D341Med (cell line): ENCODE measurements at regions not wholly inside any gene's neighbourhood (a gene's known extent, or its start where the extent isn't known, plus 50 kb on each side); places are given as distances from the start of the nearest gene placed in this dataset.

ENCODE experiments used
- DNase-seq: peaks from one replicate; pipeline ENCODE4 v3.0.0; 2012; ENCODE audit warnings: low spot score

GRCh38 chr7:156153590-156153989 is 341.3 kb upstream of the SHH start:
- no peak for DNase-seq

- DNase-seq = no peak
These were observed 340.1 kb upstream of the SHH start for GRCh38 chr7:156152390-156152789.

GRCh38 chr7:156151658-156152057 is 339.4 kb upstream of the SHH start:
- DNase-seq = no peak

DNA sequence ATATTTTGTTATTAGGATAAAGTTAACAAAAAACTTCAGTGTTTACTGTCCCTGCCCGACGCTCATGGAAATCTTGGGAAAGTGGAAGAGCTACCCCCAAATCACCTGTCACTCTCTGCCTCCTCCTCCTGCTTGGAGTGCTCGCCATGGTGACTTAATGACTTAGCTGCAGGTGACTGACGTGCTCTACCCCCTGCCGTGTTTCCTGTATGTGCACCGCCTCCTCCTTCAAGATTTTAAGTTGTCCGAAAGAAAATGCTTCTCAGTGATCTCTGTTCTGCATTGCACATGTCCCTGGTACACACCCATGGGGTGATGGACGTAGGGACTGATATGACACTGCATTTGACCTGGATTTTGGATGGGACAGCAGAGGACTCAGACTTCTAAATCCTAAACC is 338.8 kb upstream of the SHH start:
- no peak for DNase-seq

- DNase-seq = no peak
These were observed 336.7 kb upstream of the SHH start for GRCh38 chr7:156148995-156149394.

- DNase-seq = no peak
These were observed 336.3 kb upstream of the SHH start for GRCh38 chr7:156148547-156148946.

- DNase-seq = no peak
These were observed 335.7 kb upstream of the SHH start for GRCh38 chr7:156147756-156148504.

GRCh38 chr7:156147104-156147503 is 334.8 kb upstream of the SHH start:
- no peak for DNase-seq

DNA sequence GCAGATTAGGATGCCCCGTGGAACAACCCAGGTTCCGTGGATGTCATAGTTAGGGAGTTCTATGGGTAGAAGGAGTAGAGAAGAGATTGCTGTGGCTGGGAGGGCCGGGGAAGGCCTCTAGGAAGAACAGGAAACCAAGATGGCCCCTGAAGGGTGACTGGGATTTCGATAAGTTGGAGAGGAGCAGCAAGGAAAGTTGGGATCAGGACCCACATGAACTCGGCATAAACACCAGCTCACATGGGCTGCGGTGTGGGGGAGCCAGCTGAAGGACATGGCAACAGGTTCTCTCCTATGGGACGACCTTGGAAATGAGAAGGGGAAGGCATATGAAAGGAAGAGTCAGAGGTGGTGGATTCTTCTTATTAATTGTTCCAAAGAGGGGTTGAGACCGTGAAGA is 333.7 kb upstream of the SHH start:
- DNase-seq = no peak

DNA sequence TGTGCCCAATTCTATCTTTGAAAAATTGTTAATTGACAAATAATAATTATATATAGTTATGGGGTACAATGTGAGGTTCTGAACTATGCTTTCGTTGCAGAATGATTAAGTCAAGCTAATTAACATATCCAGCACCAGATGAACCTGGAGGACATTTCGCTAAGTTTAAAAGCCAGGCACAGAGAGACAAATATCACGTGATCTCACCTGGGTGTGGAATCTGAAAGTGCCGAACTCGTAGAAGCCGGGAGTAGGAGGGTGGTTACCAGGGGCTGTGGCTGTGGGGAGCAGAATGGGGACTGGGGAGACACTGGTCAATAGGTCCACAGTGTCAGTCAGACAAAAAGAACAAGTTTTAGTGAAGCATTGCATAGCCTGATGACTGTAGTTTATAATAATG is 332.9 kb upstream of the SHH start:
- no peak for DNase-seq

DNA sequence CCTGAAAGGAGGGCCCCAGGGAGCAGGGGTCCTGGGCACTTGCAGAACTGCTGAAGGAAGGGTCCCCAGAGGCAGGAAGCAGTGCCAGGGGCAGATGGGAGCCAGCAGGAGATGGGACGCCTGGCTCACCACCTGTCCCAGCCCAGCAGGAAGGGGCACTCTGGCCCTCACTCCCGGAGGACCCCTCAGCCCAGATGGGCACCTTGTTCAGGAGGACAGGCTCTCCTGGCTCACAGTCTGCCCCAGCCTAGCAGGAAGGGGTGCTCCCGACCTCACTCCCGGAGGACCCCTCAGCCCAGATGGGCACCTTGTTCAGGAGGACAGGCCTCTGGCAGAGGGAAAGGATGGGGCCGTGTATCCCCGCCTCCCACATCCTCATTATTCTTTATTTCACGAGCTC is 331.4 kb upstream of the SHH start:
- no peak for DNase-seq

GRCh38 chr7:156143158-156143557 is 330.9 kb upstream of the SHH start:
- no peak for DNase-seq

DNA sequence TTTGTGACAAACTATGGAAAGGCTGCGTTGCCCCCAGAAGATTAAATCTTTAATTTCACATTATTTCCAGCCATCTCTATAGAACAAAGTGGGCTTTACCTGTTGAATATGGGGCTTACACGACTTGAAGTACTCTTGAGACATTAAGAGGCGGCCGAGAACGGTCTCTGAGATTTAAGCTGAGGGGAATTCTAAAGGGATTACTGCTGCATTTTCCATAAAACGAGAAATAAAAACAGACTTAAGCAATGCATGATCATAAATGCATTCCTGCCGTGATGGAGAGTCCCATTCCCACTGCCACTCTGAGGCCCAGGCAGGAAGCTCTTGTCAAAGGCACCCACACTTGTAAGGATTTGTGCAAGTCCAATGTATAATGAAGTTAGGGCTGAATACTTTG is 329.7 kb upstream of the SHH start:
- no peak for DNase-seq

GRCh38 chr7:156140896-156141295 is 328.6 kb upstream of the SHH start:
- DNase-seq = no peak

DNA sequence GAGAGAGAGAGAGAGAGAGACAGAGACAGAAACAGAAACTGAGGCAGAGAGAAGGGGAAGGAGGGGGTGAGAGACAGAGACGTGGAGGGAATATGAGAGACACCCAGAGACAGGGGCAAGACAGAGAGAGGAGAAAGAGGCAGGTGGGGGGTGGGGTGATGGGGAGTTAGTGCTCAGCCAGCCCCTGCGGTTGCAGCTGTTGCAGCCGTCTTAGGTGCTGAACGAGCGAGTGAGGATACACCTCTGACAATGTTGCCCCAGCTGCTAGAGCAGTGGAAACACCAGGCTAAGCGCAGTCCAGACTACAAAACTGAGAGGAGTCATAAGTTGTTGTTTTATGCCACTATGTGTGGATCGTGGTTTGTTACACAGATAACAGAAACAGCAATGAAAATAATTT is 328.2 kb upstream of the SHH start:
- DNase-seq = no peak

- no peak for DNase-seq
These were observed 327.4 kb upstream of the SHH start for GRCh38 chr7:156139633-156140032.

DNA sequence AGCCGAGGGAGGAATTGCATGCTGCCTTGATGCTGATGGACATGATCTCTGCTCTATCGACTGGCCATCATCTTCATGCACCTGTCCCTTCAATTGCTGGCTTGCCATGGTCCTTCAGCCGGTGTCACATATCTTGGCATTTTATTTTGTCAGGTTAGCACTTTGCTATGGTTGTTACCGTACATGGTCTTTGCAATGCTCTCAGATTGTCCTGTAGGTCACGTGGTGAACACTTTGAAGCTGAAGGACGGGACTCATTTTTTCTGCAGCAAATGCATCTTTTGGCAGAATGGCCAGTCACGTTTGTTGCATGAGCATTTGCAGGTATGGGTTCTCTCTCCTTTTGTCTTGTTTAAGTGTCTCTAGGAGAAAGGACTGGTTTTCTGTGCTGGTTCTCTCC is 326.8 kb upstream of the SHH start:
- DNase-seq = no peak

DNA sequence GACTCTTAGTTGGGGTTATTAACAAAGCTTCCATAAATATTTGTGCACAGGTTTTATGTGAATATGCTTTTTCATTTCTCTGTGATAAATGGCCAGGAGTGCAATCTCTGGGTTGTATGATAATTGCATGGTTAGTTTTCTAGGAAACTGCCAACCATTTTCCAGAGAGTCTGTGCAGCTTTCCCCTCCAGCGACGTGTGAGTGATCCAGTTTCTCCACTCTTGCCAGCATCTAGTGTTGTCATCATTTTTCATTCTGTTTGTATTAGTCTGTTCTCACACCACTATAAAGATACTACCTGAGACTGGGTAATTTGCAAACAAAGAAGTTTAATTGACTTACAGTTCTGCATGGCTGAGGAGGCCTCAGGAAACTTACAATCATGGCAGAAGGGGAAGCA is 319.6 kb upstream of the SHH start:
- no peak for DNase-seq

- DNase-seq = no peak
These were observed 317.3 kb upstream of the SHH start for GRCh38 chr7:156129522-156129921.

GRCh38 chr7:156128496-156128895 is 316.2 kb upstream of the SHH start:
- DNase-seq = no peak

GRCh38 chr7:156127166-156128134 is 315.2 kb upstream of the SHH start:
- DNase-seq = no peak

DNA sequence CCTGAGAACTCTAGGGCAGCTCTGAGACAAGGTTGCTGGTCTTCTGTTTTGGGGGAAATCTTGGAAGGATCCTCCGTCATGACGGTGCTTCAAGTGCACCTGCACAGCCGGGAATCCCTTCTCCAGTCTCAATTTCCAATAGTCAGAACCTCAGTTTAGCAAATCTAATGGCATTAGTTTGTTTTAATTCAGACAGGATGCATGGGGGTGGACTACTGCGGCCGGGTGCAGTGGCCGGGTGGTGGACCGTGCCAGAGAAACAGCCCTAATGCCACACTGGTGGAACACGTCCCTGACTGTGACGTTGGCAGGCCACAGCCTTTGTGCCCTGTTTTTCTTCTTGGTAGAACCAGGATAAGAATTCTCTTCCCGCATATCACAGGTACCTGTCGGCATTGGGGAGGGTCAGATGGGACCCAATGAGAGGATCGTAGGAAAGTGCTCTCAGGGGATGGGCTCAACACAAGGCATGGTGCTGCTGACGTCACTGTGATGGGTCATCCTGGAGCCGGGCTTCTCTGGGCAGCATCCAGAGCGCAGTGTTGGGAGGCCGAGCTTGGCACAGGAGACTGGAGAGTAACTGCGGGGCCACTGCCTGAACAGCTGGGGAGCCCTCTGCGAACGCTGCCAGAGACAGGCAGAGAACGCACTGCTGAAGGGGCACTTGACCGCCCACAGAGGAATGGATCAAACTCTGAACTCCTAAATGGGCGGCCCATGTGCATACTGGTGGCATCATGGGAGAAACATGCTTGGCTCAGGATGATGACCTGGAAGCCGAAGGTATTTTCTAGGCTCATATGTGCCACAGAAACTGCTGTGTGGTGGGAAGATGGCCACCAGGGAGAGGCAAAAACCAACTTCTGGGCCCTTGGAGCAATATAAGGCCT is 313.8 kb upstream of the SHH start:
- DNase-seq = no peak
